SK-N-SH (cell line): ENCODE measurements at regions not wholly inside any gene's neighbourhood (a gene's known extent, or its start where the extent isn't known, plus 50 kb on each side); places are given as distances from the start of the nearest gene placed in this dataset.

Experiments used
- CTCF ChIA-PET: fragments of 300-600, 350-600 bp; formaldehyde crosslinking; extraction: SDS; loops from one replicate; lab custom pipeline; 2021; lab: Yijun Ruan, JAX
- POLR2A ChIA-PET: fragments of 350-600 bp; sonication (Branson Sonifier 250); formaldehyde crosslinking; extraction: SDS; loops from one replicate; lab custom pipeline; 2020; ENCODE audit warnings: antibody characterized with exemption, inconsistent platforms; lab: Yijun Ruan, JAX
- DNase-seq: peaks from one replicate; pipeline ENCODE4 v3.0.0; 2012
- H2AFZ ChIP-seq: fragments of 200-600 bp; sonication (generic); 2 replicates; pipeline ENCODE4 v1.8.1; 2016; ENCODE audit warnings: antibody characterized with exemption, mild to moderate bottlenecking, low read depth
- H3F3A ChIP-seq: fragments of 200-600 bp; sonication (generic); replicated peaks from 2 replicates; pipeline ENCODE3; 2016; ENCODE audit warnings: antibody characterized with exemption, mild to moderate bottlenecking; ENCODE audit not compliant: insufficient read depth
- H3K27ac ChIP-seq, 2 experiments: fragments of 200-500 bp in 1 of 2; fragments of 200-600 bp in 1 of 2; sonication (Bioruptor generic) in 1 of 2; sonication (generic), shearing (Covaris generic) in 1 of 2; 2 replicates each; pipeline versions ENCODE4 v1.5.1 to v1.6.1; 2014 to 2016; ENCODE audit warnings: low read depth in 2 of 2, inconsistent platforms in 1 of 2, low read length in 1 of 2, mild to moderate bottlenecking in 1 of 2, mixed read lengths in 1 of 2
- H3K27me3 ChIP-seq: fragments of 200-600 bp; sonication (generic), shearing (Covaris generic); 2 replicates; pipeline ENCODE4 v1.6.1; 2016; ENCODE audit warnings: mixed run types; ENCODE audit not compliant: insufficient read depth
- H3K36me3 ChIP-seq, 2 experiments: fragments of 200-500 bp in 1 of 2; fragments of 200-600 bp in 1 of 2; sonication (Bioruptor generic) in 1 of 2; sonication (generic) in 1 of 2; replicated peaks in 1 of 2; 2 replicates each; pipeline versions ENCODE3 to v1.5.1; 2014 to 2016; ENCODE audit warnings: low read length in 1 of 2, mild to moderate bottlenecking in 1 of 2; ENCODE audit not compliant: insufficient read depth in 2 of 2, control insufficient read depth in 1 of 2
- H3K4me1 ChIP-seq, 2 experiments: fragments of 200-500 bp in 1 of 2; fragments of 200-600 bp in 1 of 2; sonication (Bioruptor generic) in 1 of 2; sonication (generic), shearing (Covaris generic) in 1 of 2; 2 replicates each; pipeline versions ENCODE4 v1.5.1 to v1.6.1; 2014 to 2016; ENCODE audit warnings: low read depth in 1 of 2, low read length in 1 of 2, mixed run types in 1 of 2; ENCODE audit not compliant: insufficient read depth in 2 of 2, control insufficient read depth in 1 of 2
- H3K4me2 ChIP-seq: fragments of 200-600 bp; sonication (generic), shearing (Covaris generic); 2 replicates; pipeline ENCODE4 v1.6.1; 2017; ENCODE audit warnings: mixed run types
- H3K4me3 ChIP-seq, 2 experiments: fragments of 200-500 bp in 1 of 2; fragments of 200-600 bp in 1 of 2; sonication (Bioruptor generic) in 1 of 2; sonication (generic), shearing (Covaris generic) in 1 of 2; 2 replicates each; pipeline versions ENCODE4 v1.5.1 to v1.8.1; 2014 to 2016; ENCODE audit warnings: low read depth in 2 of 2, inconsistent platforms in 1 of 2, low read length in 1 of 2, mild to moderate bottlenecking in 1 of 2, mixed read lengths in 1 of 2, moderate library complexity in 1 of 2
- H3K79me2 ChIP-seq: fragments of 200-600 bp; sonication (generic); 2 replicates; pipeline ENCODE4 v1.8.1; 2017; ENCODE audit warnings: mild to moderate bottlenecking; ENCODE audit not compliant: insufficient read depth
- H3K9ac ChIP-seq: fragments of 200-600 bp; sonication (generic); 2 replicates; pipeline ENCODE4 v1.6.1; 2017; ENCODE audit warnings: mixed run types
- H3K9me2 ChIP-seq: fragments of 200-600 bp; sonication (generic); 2 replicates; pipeline ENCODE4 v1.6.1; 2017; ENCODE audit warnings: mixed run types
- H3K9me3 ChIP-seq: fragments of 200-600 bp; sonication (generic); 2 replicates; pipeline ENCODE4 v1.6.1; 2017; ENCODE audit warnings: mixed run types, mild to moderate bottlenecking, moderate library complexity
- H4K20me1 ChIP-seq: fragments of 200-600 bp; sonication (generic); 2 replicates; pipeline ENCODE4 v1.6.1; 2017; ENCODE audit warnings: mild to moderate bottlenecking, mixed run types; ENCODE audit not compliant: insufficient read depth
- CHD2 ChIP-seq: fragments of 150-350 bp; IDR thresholded peaks from 2 replicates; pipeline ENCODE4 v1.6.1; 2018; ENCODE audit warnings: low read length; ENCODE audit not compliant: partially characterized antibody
- ELF1 ChIP-seq: IDR thresholded peaks from 2 replicates; pipeline ENCODE4 v1.4.0; 2012
- EP300 ChIP-seq, 2 experiments: IDR thresholded peaks; 2 replicates each; pipeline versions ENCODE4 v1.4.0 to v1.6.1; 2012; ENCODE audit warnings: borderline replicate concordance in 1 of 2, low read depth in 1 of 2, low read length in 1 of 2
- EZH2phosphoT487 ChIP-seq: fragments of 200-600 bp; sonication (generic); IDR thresholded peaks from 2 replicates; pipeline ENCODE4 v1.6.1; 2017; ENCODE audit warnings: low read depth, mixed run types, mild to moderate bottlenecking, antibody characterized with exemption, moderate library complexity, borderline replicate concordance
- FOXM1 ChIP-seq: IDR thresholded peaks from 2 replicates; pipeline ENCODE4 v1.4.0; 2012; ENCODE audit warnings: low read depth, mild to moderate bottlenecking
- GABPA ChIP-seq: IDR thresholded peaks from 2 replicates; pipeline ENCODE4 v1.4.0; 2012; ENCODE audit warnings: low read depth, mild to moderate bottlenecking
- GATA2 ChIP-seq: sonication (generic); formaldehyde crosslinking; IDR thresholded peaks from 2 replicates; pipeline ENCODE4 v1.5.0; 2020; ENCODE audit warnings: mild to moderate bottlenecking, missing genetic modification reagents
- MXI1 ChIP-seq: IDR thresholded peaks from 2 replicates; pipeline ENCODE4 v1.6.1; 2012; ENCODE audit warnings: mild to moderate bottlenecking, low read depth, low read length, improper control_type of control experiment
- PBX3 ChIP-seq: IDR thresholded peaks from 2 replicates; pipeline ENCODE4; 2012
- POLR2AphosphoS5 ChIP-seq: IDR thresholded peaks from 2 replicates; pipeline ENCODE4 v1.6.1; 2012; ENCODE audit warnings: low read depth, low read length
- RAD21 ChIP-seq: IDR thresholded peaks from 2 replicates; pipeline ENCODE4 v1.6.1; 2012; ENCODE audit warnings: mild to moderate bottlenecking, low read length
- RCOR1 ChIP-seq: fragments of 150-350 bp; IDR thresholded peaks from 2 replicates; pipeline ENCODE4 v1.6.1; 2017; ENCODE audit warnings: antibody characterized with exemption, low read length
- REST ChIP-seq: IDR thresholded peaks from 2 replicates; pipeline ENCODE4 v1.6.1; 2012; ENCODE audit warnings: mild to moderate bottlenecking, low read depth, low read length, moderate library complexity
- RFX5 ChIP-seq: IDR thresholded peaks from 2 replicates; pipeline ENCODE4 v1.6.1; 2012; ENCODE audit warnings: mild to moderate bottlenecking, improper control_type of control experiment, low read length
- SMC3 ChIP-seq: IDR thresholded peaks from 2 replicates; pipeline ENCODE4 v1.6.1; 2012; ENCODE audit warnings: low read depth, low read length, improper control_type of control experiment
- TAF1 ChIP-seq: IDR thresholded peaks from 2 replicates; pipeline ENCODE4 v1.6.1; 2012; ENCODE audit warnings: low read depth, mild to moderate bottlenecking, low read length, moderate library complexity, borderline replicate concordance
- TEAD4 ChIP-seq: IDR thresholded peaks from 2 replicates; pipeline ENCODE4 v1.4.0; 2012; ENCODE audit warnings: mild to moderate bottlenecking, borderline replicate concordance; ENCODE audit not compliant: insufficient read depth
- USF2 ChIP-seq: fragments of 150-350 bp; IDR thresholded peaks from 2 replicates; pipeline ENCODE4 v1.6.1; 2017; ENCODE audit warnings: antibody characterized with exemption, low read length, low read depth, borderline replicate concordance
- YY1 ChIP-seq: IDR thresholded peaks from 2 replicates; pipeline ENCODE4 v1.4.0; 2012; ENCODE audit warnings: low read depth, mild to moderate bottlenecking
- WGBS: methylation state at CpG from one replicate; pipeline ENCODE4 v1.1.6; 2017; ENCODE audit warnings: low lambda C conversion rate; 5-methylcytosine and 5-hydroxymethylcytosine counted together

- CTCF ChIA-PET = interaction anchor here (0.9 kb wide), 1 partner anchor 36 kb away, joined by 4 read pairs; no protein-coding TSS in a partner anchor
- H4K20me1 ChIP-seq = no peaks in the 10 kb centered on the region
- no peak overlapping the region for H3K4me3 ChIP-seq
- no peaks in the 10 kb centered on the region for H3K9me3 ChIP-seq
- H3K79me2 ChIP-seq = no peaks in the 10 kb centered on the region
- H3K4me1 ChIP-seq = peaks cover 0 to 13% of the 10 kb centered on the region in 2 experiments; a peak in 1 of 4 replicates
- no peaks in the 10 kb centered on the region for H3K36me3 ChIP-seq
- no peak for DNase-seq
- POLR2A ChIA-PET = no interaction called here
- H3K4me2 ChIP-seq = no peak overlapping the region
- H2AFZ ChIP-seq = no peak overlapping the region
- TF ChIP-seq GABPA = no peak
- TF ChIP-seq RCOR1 = no peak
- TF ChIP-seq EZH2phosphoT487 = no peak
- no peak for TF ChIP-seq RFX5
- no peak for TF ChIP-seq TEAD4
- TF ChIP-seq TAF1 = no peak
- no peak for TF ChIP-seq RAD21
- H3K27me3 ChIP-seq = no peaks in the 10 kb centered on the region
- WGBS = 60% methylated on average over 10 of the region's 22 CpGs
- no peaks in the 10 kb centered on the region for H3K9me2 ChIP-seq
- no peak overlapping the region for H3K27ac ChIP-seq
- H3K9ac ChIP-seq = no peak overlapping the region
- no peaks in the 10 kb centered on the region for H3F3A ChIP-seq
These were observed 80.8 kb downstream of the MATN1 start for GRCh38 chr1:30642391-30643120.

GRCh38 chr1:30641572-30642353 is 81.6 kb downstream of the MATN1 start:
- no peak overlapping the region for H3K4me3 ChIP-seq
- CTCF ChIA-PET = interaction anchor here (0.9 kb wide), 1 partner anchor 36 kb away, joined by 4 read pairs; no protein-coding TSS in a partner anchor
- TF ChIP-seq EP300 (IDR thresholded peaks at IDR 0.05; ENCODE audit: borderline replicate concordance in 1 of 2, low read depth in 1 of 2, low read length in 1 of 2) (no peak), TEAD4 (no peak), ELF1 (no peak), PBX3 (no peak), SMC3 (no peak), RAD21 (no peak), MXI1 (no peak), GATA2 (no peak), FOXM1 (no peak), POLR2AphosphoS5 (no peak), USF2 (no peak), REST (no peak), YY1 (no peak), CHD2 (no peak)
- TF ChIP-seq, all 33 proteins: peak for 0
- H4K20me1 ChIP-seq = no peaks in the 10 kb centered on the region
- no peaks in the 10 kb centered on the region for H3K27me3 ChIP-seq
- no peaks in the 10 kb centered on the region for H3K9me3 ChIP-seq
- no peak overlapping the region for H3K9ac ChIP-seq
- POLR2A ChIA-PET = no interaction called here
- no peaks in the 10 kb centered on the region for H3K36me3 ChIP-seq
- H3K4me2 ChIP-seq = no peak overlapping the region
- DNase-seq = no peak
- 49% methylated on average over 10 of the region's 13 CpGs for WGBS
- no peaks in the 10 kb centered on the region for H3K79me2 ChIP-seq
- H2AFZ ChIP-seq = no peak overlapping the region
- peaks cover 0 to 17% of the 10 kb centered on the region in 2 experiments; a peak in 1 of 4 replicates for H3K4me1 ChIP-seq
- no peaks in the 10 kb centered on the region for H3K9me2 ChIP-seq
- no peak overlapping the region for H3K27ac ChIP-seq
- H3F3A ChIP-seq = no peaks in the 10 kb centered on the region
